Vagina (tissue), 2 donors: ENCODE measurements at regions not wholly inside any gene's neighbourhood (a gene's known extent, or its start where the extent isn't known, plus 50 kb on each side); places are given as distances from the start of the nearest gene placed in this dataset.

Source experiments
- DNase-seq, 2 donors: peaks; one replicate each; pipeline ENCODE4 v3.0.0-alpha.2; 2017; ENCODE audit errors: extremely low spot score in 2 of 2
- H3K27ac ChIP-seq: fragments of 200-600 bp; sonication (generic); one replicate; pipeline ENCODE4 v1.5.1; 2019
- H3K27me3 ChIP-seq: fragments of 200-600 bp; sonication (generic); one replicate; pipeline ENCODE4 v1.5.1; 2019
- H3K36me3 ChIP-seq, 2 donors: fragments of 200-600 bp; sonication (generic); one replicate each; pipeline ENCODE4 v1.5.1; 2017 to 2019
- H3K4me1 ChIP-seq: fragments of 200-600 bp; sonication (generic); one replicate; pipeline ENCODE4 v1.5.1; 2019
- H3K4me3 ChIP-seq, 2 donors: fragments of 200-600 bp; sonication (generic); 1 replicate in 1 of 2; 2 replicates in 1 of 2; pipeline ENCODE4 v1.5.1; 2016 to 2019
- H3K9me3 ChIP-seq: fragments of 200-600 bp; sonication (generic); one replicate; pipeline ENCODE4 v1.5.1; 2019
- POLR2A ChIP-seq, 2 donors: fragments of 450-650 bp; IDR thresholded peaks; one replicate each; pipeline ENCODE4 v1.6.1; 2017; ENCODE audit warnings: antibody characterized with exemption in 2 of 2, mild to moderate bottlenecking in 2 of 2, moderate library complexity in 2 of 2
- POLR2AphosphoS5 ChIP-seq, 2 donors: sonication (generic); formaldehyde crosslinking; IDR thresholded peaks; one replicate each; pipeline ENCODE4 v1.9.0; 2017; ENCODE audit warnings: antibody characterized with exemption in 2 of 2, mild to moderate bottlenecking in 2 of 2, low read depth in 1 of 2; ENCODE audit not compliant: insufficient read depth in 1 of 2
- intact Hi-C: fragments of 100-400 bp; cut with DNase I; formaldehyde crosslinking; loops from one replicate; pipeline ENCODE4 v1.15.1; 2023
- TF ChIP-seq, protein P1 (sequence below), 3 experiments: fragments of 450-650 bp in 2 of 3; fragments of 200-600 bp in 1 of 3; sonication (generic) in 1 of 3; IDR thresholded peaks; one replicate each; pipeline ENCODE4 v1.5.1; 2017 to 2019; ENCODE audit warnings: antibody characterized with exemption in 3 of 3, mild to moderate bottlenecking in 2 of 3, moderate library complexity in 2 of 3

DNA sequence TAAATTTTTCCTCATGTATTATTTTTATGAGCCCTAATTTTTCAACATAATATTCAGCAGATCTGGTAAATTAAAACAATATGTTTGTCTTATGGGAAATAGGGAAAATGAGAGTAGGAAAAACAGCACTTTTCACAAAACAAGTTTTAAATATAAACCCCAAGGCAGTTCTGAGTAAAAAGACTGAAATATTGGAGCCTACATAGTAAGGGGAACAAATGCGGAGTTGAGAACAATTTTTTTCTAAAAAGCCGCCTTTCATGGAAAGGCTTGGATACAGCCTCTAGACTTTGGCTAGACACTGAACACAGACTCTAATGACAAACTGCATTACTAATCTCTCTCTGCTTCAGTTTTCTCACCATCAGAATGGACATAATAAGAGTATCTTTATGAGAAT is 174.1 kb downstream of the NOL4 start:
- no peak overlapping the region for H3K27ac ChIP-seq
- no peaks in the 10 kb centered on the region for H3K4me1 ChIP-seq
- intact Hi-C loops: no loop called here
- no peak for DNase-seq
- TF ChIP-seq, protein P1, sequence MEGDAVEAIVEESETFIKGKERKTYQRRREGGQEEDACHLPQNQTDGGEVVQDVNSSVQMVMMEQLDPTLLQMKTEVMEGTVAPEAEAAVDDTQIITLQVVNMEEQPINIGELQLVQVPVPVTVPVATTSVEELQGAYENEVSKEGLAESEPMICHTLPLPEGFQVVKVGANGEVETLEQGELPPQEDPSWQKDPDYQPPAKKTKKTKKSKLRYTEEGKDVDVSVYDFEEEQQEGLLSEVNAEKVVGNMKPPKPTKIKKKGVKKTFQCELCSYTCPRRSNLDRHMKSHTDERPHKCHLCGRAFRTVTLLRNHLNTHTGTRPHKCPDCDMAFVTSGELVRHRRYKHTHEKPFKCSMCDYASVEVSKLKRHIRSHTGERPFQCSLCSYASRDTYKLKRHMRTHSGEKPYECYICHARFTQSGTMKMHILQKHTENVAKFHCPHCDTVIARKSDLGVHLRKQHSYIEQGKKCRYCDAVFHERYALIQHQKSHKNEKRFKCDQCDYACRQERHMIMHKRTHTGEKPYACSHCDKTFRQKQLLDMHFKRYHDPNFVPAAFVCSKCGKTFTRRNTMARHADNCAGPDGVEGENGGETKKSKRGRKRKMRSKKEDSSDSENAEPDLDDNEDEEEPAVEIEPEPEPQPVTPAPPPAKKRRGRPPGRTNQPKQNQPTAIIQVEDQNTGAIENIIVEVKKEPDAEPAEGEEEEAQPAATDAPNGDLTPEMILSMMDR (IDR thresholded peaks at IDR 0.05): no peak
- TF ChIP-seq POLR2A (IDR thresholded peaks at IDR 0.05): no peak
- no peak for TF ChIP-seq POLR2AphosphoS5 (IDR thresholded peaks at IDR 0.05; ENCODE audit: insufficient read depth in 1 of 2, low read depth in 1 of 2)
- no peaks in the 10 kb centered on the region for H3K36me3 ChIP-seq
- no peak overlapping the region for H3K4me3 ChIP-seq
- H3K9me3 ChIP-seq: no peaks in the 10 kb centered on the region
- no peaks in the 10 kb centered on the region for H3K27me3 ChIP-seq

DNA sequence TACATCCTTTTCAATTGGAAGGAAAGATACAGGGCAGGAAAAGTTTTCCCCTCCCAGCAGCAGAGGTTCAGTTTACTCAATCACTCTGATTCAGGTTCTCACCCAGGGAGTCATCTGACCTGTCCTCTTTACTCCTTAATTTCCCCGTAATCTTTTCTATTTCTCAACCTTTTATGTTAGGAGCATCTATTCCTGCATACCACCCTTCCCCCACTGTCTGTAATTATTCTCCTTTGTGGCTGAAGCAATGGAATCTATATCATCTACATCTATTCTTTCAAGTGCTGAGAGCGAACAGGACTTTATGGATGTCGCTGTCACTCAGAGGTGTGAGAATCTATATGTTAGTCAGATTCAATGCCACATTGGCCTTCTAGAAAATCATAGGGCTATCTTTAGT is 175.2 kb downstream of the NOL4 start:
- no peaks in the 10 kb centered on the region for H3K4me1 ChIP-seq
- intact Hi-C loops: no loop called here
- H3K4me3 ChIP-seq: no peak overlapping the region
- no peak for DNase-seq
- no peak overlapping the region for H3K27ac ChIP-seq
- no peaks in the 10 kb centered on the region for H3K27me3 ChIP-seq
- H3K9me3 ChIP-seq: no peaks in the 10 kb centered on the region
- TF ChIP-seq, protein P1 (IDR thresholded peaks at IDR 0.05): no peak
- TF ChIP-seq POLR2A (IDR thresholded peaks at IDR 0.05) (no peak), POLR2AphosphoS5 (IDR thresholded peaks at IDR 0.05; ENCODE audit: insufficient read depth in 1 of 2, low read depth in 1 of 2) (no peak)
- H3K36me3 ChIP-seq: no peaks in the 10 kb centered on the region

DNA sequence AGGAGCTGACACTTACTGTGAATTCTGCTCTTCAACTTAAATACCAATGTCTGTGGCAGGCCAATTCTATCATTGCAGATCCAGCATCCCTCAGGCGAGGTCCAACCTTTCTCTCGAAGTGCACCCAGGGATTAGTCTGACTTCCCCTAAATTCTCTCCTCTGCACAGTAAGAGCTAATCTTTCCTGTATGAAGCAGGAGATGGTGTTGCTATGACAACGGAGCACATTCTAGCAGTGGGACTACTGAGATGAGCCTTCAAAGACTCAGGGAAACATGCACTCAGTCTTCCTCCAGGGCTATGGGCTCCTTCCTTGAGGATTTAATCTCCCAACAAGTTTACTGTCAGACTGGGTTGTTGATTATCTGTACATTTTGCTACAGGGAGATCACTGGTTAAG is 176.3 kb downstream of the NOL4 start:
- no peaks in the 10 kb centered on the region for H3K36me3 ChIP-seq
- no peak overlapping the region for H3K27ac ChIP-seq
- H3K27me3 ChIP-seq: no peaks in the 10 kb centered on the region
- intact Hi-C loops: no loop called here
- H3K9me3 ChIP-seq: no peaks in the 10 kb centered on the region
- H3K4me3 ChIP-seq: no peak overlapping the region
- DNase-seq: no peak
- H3K4me1 ChIP-seq: no peaks in the 10 kb centered on the region
- no peak for TF ChIP-seq POLR2AphosphoS5 (IDR thresholded peaks at IDR 0.05; ENCODE audit: insufficient read depth in 1 of 2, low read depth in 1 of 2)
- TF ChIP-seq POLR2A (IDR thresholded peaks at IDR 0.05): no peak
- TF ChIP-seq, protein P1 (IDR thresholded peaks at IDR 0.05): no peak

DNA sequence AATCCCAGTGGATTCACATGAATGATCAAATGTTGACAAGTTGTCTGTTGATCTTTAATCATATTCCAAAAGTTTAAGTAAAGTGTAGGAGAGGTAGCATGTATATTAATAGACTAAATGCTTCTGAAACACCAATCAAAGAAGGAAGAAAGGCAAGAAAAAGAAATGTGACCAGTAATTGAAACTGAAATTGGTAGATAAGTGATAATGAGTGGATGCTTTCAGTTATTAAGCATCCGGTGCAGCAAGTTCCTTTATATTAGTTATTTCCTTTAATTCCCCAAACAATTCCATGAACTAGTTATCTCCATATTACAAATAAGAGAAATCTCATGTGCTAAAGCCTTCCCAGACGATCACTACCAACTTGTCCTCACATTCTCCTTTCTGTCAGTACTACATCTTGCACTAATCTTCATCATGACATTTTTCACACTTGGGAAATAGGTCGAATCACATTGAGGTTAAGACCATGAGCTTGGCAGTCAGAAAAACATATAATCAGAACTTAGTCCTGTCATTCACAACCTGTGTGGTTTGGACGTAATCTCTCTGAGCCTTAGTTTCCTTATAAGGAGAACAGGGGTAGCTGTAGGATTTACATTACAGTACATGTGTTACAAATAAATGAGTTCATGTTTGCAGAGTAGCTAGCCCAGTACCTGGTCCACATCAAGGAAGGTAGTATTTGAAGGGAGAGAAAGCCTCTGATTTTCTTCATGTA is 182.1 kb downstream of the NOL4 start:
- H3K27ac ChIP-seq: no peak overlapping the region
- no peaks in the 10 kb centered on the region for H3K27me3 ChIP-seq
- DNase-seq: no peak
- H3K4me3 ChIP-seq: no peak overlapping the region
- H3K9me3 ChIP-seq: no peaks in the 10 kb centered on the region
- H3K4me1 ChIP-seq: no peaks in the 10 kb centered on the region
- intact Hi-C loops: no loop called here
- TF ChIP-seq POLR2A (IDR thresholded peaks at IDR 0.05) (no peak), POLR2AphosphoS5 (IDR thresholded peaks at IDR 0.05; ENCODE audit: insufficient read depth in 1 of 2, low read depth in 1 of 2) (no peak)
- TF ChIP-seq, protein P1 (IDR thresholded peaks at IDR 0.05): no peak
- H3K36me3 ChIP-seq: no peaks in the 10 kb centered on the region

DNA sequence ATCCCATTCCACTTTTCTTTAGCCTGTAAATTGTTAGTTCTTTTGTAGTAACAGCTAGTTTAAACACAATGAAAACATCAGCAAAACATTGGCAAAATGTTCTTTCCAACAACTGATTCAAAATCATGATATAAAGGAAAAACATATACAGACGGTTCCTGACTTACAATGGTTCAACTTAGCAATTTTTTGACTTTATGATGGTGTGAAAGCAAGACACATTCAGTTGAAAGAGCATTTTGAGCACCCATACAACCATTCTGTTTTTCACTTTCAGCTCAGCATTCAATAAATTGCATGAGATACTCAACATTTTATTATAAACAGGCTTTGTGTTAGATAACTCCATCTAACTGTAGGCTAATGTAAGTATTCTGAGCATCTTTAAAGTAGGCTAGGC is 185.1 kb downstream of the NOL4 start:
- no peak for TF ChIP-seq POLR2A (IDR thresholded peaks at IDR 0.05)
- TF ChIP-seq, protein P1 (IDR thresholded peaks at IDR 0.05): no peak
- no peak for TF ChIP-seq POLR2AphosphoS5 (IDR thresholded peaks at IDR 0.05; ENCODE audit: insufficient read depth in 1 of 2, low read depth in 1 of 2)

More for the DNA sequence above, 185.1 kb downstream of the NOL4 start:
- no peaks in the 10 kb centered on the region for H3K36me3 ChIP-seq
- H3K4me3 ChIP-seq: no peak overlapping the region
- H3K27ac ChIP-seq: no peak overlapping the region
- H3K27me3 ChIP-seq: no peaks in the 10 kb centered on the region
- intact Hi-C loops: no loop called here
- no peaks in the 10 kb centered on the region for H3K4me1 ChIP-seq
- H3K9me3 ChIP-seq: no peaks in the 10 kb centered on the region
- DNase-seq: no peak
